NCI-H146 (cell line): ENCODE measurements at regions not wholly inside any gene's neighbourhood (a gene's known extent, or its start where the extent isn't known, plus 50 kb on each side); places are given as distances from the start of the nearest gene placed in this dataset.
"Not testable (repeated sequence)": the region's sequence is repeated elsewhere in the genome, so short reads cannot be mapped to it uniquely, and the experiment has no call there.

Experiments used
- DNase-seq: peaks from one replicate; lab custom pipeline; 2025; lab: John Stamatoyannopoulos, UW

GRCh38 chr3:96483781-96484180 lies 330.6 kb upstream of the EPHA6 start:
- no peak for DNase-seq

GRCh38 chr3:96488708-96489107 lies 325.7 kb upstream of the EPHA6 start:
- no peak for DNase-seq

DNA sequence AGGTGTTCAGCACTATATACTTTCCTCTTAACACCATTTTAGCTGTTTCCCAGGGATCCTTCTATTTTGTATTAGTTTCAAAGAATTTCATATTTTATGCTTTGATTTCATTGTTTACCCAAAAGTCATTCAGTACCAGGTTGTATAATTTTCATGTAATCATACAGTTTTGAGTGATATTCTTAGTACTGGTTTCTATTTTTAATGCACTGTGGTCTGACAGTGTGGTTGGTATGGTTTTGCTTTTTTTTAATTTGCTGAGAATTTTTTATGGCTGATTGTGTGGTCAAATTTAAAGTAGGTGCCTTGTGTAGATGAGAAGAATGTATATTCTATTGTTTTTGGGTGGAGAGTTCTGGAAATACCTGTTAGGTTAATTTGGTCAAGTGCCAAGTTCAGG lies 323.4 kb upstream of the EPHA6 start:
- DNase-seq = no peak

- DNase-seq = no peak
Measured at GRCh38 chr3:96491868-96492267, 322.5 kb upstream of the EPHA6 start.

GRCh38 chr3:96510334-96510733 lies 304.1 kb upstream of the EPHA6 start:
- DNase-seq = no peak

DNA sequence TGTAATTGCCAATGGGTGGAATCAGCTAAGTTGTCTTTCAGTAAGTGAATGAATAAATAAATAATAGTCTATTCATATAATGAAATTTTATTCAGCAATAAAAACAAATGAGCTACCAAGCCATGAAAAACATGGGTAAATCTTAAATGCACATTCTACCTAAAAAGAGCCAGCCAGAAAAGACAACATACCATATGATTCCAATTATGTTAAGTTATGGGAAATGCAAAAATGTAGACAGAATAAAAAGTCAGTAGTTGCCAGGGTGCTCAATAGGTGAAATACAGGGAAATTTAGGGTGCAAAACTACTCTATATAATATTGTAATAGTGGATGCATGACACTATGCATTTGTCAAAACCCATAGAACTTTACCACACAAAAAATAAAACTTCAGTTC lies 277.2 kb upstream of the EPHA6 start:
- no peak for DNase-seq

GRCh38 chr3:96538186-96538585 lies 276.2 kb upstream of the EPHA6 start:
- no peak for DNase-seq

DNA sequence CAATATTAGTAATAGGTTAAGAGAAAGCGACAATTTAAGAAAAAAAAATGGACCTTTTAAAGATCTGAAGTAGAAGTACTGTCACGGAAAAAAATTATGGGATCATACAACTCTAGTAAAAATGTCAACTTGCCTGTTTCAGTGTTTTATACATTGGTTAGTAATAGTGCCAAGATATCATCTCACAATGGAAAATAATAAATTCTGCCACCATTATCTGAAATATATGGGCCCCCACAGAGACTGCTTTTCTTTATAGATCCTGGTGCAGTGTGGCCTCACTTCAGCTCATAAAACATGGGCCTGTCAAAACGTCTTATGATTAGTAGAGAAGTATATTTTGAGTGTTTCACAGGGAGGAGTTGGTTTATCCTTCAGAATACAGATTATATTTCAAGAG lies 266.3 kb upstream of the EPHA6 start:
- no peak for DNase-seq

DNA sequence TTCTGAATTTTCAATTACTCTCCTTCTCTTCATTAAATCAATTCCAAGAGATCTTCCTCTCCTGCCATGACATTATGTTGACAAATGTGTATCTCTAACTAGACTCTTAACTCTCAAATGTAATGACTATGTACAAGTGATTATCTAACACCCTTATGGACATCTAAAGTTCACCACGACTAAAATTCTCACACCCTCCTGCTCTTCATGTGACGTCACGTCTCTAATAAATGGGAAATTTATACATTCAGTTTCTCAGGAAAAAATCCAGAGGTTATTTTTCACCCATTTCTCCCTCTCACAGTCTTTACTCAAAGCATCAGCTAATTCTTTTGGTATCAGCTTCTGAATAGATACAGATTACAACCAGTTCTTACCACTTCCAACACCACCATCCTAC lies 237.5 kb upstream of the EPHA6 start:
- DNase-seq = no peak

DNA sequence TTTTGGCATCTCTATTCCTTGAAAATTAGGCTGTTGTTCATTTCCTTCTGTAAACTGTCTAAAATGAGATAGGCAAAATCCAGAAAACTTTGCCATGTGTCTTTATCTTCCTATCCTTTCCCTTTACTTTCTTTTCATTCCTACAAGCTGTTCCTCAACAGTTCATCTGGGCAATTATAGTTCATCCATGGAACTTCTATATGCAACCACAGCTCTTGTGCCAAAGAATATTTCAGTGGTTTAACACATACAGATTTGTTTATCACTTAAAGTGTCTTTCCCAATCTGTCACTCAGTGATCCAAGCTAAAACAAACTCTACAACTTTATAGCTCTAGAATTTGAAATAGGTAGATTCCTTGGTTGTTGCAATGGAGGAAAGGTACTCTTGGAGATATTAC lies 230.3 kb upstream of the EPHA6 start:
- no peak for DNase-seq

DNA sequence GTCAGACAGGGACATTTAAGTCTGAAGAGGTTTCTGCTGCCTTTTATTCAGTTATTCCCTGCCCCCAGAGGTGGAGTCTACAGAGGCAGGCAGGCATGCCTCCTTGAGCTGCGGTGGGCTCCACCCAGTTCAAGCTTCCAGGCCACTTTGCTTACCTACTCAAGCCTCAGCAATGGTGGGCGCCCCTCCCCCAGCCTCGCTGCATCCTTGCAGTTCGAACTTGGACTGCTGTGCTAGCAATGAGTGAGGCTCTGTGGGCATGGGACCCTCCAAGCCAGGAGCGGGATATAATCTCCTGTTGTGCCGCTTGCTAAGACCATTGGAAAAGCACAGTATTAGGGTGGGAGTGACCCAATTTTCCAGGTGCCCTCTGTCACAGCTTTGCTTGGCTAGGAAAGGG lies 207.5 kb upstream of the EPHA6 start:
- not testable (repeated sequence) for DNase-seq

- DNase-seq = no peak
Measured at GRCh38 chr3:96619475-96619874, 194.9 kb upstream of the EPHA6 start.

DNA sequence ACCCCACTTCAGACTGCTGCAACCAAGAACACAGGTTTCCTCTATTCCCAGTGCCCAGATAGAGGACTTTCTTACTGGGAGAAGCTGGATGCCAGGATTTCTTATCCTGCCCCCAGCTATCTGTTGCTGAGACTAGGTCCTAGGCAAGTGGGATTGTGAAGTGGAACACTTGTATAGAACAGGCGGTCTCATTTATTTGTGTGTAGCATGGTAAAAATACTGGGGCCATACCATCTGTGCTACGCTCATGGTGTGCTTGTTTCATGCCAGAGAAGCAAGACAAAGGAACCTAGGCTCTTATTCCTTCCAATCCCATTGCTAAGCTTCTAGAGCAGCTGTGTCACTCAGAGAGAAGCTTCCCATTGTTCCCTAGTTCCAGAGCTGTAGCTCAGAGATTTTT lies 191.5 kb upstream of the EPHA6 start:
- no peak for DNase-seq

DNA sequence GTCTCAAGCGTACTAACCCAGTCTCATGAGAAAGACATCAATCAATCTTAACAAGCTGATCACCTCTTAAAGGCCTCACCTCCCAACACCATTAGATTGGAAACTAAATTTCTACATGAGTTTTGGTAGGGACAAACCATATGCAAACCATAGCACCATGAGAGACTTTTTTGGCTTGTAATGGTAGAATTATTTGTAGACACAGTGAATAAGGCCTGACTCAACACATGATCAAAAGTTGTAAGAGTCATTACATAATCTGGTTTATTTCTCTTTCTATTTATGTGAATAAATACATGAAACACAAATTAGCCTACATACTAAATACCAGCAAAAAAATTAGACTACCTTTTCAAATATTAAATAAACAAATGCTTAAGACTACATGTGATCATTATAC lies 183.3 kb upstream of the EPHA6 start:
- no peak for DNase-seq

DNA sequence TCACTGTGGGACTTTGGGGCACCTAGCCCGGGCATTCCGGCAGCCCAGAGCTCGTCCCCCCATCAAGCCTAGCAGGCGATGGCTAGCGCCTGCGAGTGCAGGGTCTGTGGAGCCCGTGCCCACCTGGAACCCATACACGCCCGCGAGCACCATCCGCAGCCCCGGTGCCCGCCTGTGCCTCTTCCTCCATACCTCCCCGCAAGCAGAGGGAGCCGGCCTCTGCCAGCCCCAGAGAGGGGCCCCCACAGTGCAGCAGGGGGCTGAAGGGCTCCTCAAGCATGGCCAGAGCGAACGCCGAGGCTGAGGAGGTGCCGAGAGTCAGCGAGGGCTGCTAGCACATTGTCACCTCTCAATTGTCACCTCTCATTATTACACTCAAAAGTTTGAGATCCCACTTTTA lies 167.8 kb upstream of the EPHA6 start:
- DNase-seq = no peak

DNA sequence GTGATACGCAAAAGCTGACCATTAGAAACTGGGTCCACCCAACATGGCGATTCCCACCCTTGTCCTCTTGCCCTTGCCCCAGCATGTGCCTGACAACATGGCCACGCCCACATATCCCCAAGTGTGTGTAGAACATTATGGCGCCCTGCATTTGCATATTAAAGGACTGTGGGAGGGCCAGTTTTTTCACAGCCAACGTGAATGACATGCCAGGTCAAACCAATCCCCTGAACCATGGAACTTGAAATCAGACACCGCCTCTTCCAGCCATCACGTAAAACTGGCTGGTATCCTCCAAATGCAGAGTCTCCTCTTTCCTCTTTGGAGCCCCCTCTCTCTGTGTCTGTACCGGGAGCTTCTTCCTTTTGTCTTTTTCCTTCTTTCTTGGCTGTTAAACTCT lies 156.7 kb upstream of the EPHA6 start:
- peak; percentile 12 for DNase-seq

- DNase-seq = not testable (repeated sequence)
Measured at GRCh38 chr3:96671861-96672595, 142.4 kb upstream of the EPHA6 start.

- DNase-seq = no peak
Measured at GRCh38 chr3:96677156-96677555, 137.2 kb upstream of the EPHA6 start.

DNA sequence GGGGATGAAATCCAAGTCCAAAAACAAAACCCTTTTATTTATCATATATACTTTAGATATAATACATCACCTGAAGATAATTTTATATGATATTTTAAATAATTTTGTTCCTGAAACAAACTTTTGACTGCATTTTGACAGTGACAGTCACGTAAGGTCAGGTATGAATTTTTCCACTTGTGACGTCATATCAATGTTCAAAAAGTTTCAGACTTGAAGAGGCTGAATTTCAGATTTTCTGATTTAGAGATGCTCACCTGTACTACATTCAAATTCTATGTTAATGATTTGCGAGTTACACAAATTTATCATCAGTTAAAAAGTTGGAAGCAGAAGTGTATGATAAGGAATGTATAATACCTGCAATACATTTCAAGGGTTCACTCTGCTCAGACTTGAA lies 136.1 kb upstream of the EPHA6 start:
- DNase-seq = no peak

DNA sequence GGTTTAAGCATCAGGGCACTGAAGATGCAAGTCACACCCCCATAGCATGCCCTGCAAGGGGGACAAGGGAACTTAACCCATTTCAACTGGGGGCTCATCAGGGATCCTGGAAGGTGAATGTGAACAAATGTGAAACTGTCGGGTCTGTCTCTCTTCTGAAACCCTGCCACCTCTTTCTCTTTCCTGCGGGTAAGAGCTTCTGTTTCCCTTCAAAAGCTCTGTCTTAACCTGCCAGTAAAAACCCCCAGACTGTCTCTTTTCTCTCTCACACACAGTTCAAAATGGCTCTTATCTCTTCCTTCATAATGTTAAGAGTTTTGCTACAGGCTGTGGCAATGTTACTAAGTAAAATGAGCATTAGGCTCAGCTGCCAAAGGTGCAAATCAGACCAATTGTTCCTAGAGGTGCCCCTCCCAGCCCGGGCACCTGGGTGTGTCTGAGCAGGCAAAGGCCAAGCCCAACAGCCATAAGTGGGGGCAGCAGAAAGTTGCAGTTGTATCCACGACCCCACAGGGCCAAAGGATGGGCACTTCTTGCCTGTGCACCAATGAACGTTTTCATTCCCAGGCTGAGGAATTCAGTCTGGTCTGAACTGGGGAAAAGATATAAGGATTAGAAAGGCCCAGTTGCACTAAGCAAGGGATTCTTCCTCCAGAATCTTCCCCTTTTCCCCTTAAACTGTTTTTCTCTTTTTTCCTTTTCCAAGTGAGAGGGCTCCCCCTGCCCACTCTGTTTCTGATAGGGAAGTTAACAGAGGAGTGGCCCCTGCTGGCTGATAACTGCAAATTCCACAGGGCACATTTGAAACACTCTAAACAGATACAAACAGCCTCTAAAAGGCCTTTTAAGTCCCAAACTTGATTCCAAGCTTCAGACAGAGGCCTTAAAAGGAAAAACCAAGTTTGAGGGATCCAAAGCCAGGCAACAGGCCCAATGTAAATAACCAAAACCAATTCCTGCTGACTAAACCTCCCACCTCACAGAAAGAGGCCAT lies 113.8 kb upstream of the EPHA6 start:
- no peak for DNase-seq

GRCh38 chr3:96705895-96706294 lies 108.5 kb upstream of the EPHA6 start:
- DNase-seq = no peak

- DNase-seq = no peak
Measured at GRCh38 chr3:96706509-96706908, 107.9 kb upstream of the EPHA6 start.

GRCh38 chr3:96711816-96712215 lies 102.6 kb upstream of the EPHA6 start:
- DNase-seq = no peak
